ENCODE measurements at regions not wholly inside any gene's neighbourhood (a gene's known extent, or its start where the extent isn't known, plus 50 kb on each side); places are given as distances from the start of the nearest gene placed in this dataset.
"Not testable (repeated sequence)": the region's sequence is repeated elsewhere in the genome, so short reads cannot be mapped to it uniquely, and the experiment has no call there.

DNA sequence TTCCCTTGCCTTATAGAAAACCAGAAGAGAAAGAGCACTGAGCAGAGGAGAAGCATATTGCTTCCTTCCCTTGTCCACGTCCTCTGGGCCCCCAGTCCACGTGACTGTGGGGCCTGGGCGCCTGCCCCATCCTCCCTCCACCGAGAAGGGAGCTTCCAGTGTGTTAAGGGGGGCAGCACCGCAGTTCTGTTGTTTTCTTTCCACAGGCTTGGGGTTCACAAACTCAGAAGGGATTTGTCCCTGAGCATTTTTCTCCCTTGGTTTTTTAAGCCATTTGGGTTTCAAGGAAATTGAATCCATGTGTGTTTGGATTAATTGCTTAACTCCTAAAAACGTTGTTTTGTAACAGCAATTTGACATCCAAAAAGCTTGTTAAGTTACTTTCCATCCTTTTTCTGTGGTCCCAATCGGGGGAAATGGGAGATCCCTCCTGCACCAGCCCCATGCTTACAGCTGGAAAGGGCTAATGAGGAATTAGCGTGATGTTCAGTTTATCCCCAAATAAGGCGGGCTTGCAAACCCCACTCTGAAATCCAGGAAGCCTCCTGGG lies 347.5 kb upstream of the TNRC6C start:
- intact Hi-C loops (cut with DNase I): no loop called here
- no peak for DNase-seq (ENCODE audit: low spot score)

DNA sequence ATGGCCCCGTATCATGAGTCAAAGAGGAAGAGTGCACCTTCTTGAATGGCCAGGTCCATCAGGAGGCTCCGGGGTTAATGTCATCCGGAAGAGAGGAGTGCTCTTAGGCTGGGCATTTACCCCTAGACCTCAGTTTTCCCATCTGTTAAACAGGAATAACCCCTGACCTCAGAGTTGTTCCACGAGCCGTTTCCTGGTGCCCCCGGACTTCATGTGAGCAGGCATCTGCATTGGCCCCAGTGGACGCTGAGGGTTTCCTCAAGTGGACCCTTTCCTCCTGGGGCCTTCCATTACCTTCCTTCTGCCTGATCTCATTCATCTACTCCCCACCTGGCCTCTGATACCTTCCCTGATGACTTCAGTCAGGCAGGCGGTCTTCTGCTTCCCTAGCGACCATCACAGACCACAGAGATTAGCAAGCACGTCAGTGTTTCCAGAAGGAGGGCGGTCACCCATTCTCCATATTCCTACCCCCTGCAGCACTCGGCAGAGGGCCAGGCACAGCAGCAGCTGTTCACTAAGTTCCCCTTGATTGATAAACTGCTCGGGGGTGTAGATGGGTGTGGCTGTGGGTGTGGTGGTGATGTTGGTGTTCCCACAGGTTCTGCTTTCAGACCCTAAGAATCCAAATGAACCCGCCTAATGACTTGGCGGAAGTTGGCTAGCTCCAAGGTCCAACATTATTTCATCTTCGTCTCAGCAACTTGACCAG lies 346.6 kb upstream of the TNRC6C start:
- peak; percentile 56 for DNase-seq (ENCODE audit: low spot score)
- intact Hi-C loops (cut with DNase I): no loop called here

DNA sequence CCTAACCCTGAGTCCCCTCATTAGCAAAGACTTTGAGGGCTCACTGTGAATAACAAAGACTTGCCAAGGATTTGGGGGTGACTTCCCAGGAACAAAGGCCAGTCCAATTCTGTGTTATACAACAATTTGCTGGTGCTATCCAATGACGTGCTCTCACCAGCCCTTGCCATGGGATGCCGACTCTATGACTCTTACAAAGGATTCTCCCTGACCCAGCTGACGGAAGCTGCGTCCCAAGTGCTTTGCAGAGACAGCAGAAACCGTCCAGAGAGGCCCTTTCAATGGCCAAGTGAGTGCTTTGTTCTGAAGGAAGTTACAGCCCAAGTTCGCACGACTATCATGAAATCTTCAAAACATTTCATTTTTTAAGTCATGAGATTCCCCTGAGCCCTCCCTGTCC lies 345.3 kb upstream of the TNRC6C start:
- DNase-seq (ENCODE audit: low spot score): peak; percentile 85
- intact Hi-C loops (cut with DNase I): no loop called here

DNA sequence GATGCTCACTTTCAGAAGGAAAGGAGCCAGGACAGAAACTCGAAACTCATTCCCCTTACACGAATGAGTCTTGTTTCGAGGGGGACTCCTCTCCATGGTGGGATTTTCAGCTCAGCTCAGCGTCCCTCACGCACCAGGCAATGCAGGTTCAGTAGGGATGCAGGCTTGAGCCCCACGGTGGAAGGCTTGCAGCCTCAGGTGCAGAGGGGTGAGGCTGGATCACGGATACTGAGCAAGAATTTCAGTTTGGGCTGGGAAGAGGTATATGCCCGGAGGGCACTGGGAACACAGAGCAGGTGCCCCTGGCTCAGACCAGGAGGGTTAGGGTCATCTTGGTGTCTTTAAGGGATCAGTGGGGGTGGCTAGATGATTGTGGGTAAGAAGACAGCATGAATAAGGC lies 344.9 kb upstream of the TNRC6C start:
- peak; percentile 15 for DNase-seq (ENCODE audit: low spot score)
- intact Hi-C loops (cut with DNase I): no loop called here

DNA sequence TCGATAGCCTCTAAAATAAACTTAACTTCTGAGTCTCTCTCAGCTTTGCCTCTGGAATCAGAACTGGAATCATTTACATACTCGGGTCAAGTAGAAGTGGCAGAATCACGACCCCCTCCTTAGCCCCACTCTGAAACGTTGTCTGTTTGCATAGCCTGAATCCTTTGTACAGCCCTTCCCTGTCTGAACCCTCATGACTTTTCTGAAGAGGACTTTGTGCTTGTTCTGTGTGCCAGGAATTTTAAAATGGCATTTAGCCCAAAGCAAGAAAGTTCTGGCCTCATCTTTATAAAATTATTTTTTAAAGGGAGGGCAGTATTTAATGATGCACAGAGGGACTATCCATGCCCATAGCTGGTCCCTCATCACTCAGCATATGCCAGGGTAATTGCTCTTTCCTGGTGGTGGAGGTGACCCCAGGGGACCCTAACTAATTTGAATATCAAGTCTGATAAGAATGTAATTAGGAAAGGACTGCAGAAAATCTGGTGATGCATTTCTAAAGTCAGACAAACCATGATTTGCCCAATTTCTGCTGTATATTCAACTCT lies 342.7 kb upstream of the TNRC6C start:
- intact Hi-C loops (cut with DNase I): loop anchor here in 1 of 2 donors (1.0 kb wide), 1 partner anchor 21 kb away; no protein-coding TSS in a partner anchor
- DNase-seq (ENCODE audit: low spot score): peak; percentile 2

DNA sequence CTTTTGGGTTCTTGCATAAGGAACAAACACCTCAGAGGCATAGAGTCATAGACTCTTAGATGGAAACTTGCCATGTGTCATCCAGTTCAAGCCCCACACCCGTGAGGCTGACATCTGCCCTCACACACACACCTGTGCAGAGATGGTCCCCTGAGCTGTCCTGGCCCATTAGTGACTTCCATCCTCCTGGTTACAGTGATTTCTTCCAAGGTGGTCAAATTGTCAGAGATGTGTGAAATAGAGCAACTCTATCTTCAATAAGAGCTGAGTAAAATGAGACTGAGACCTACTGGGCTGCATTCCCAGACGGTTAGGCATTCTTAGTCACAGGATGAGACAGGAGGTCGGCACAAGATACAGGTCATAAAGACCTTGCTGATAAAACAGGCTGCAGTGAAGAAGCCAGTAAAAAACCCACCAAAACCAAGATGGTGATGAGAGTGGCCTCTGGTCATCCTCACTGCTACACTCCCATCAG lies 342.2 kb upstream of the TNRC6C start:
- intact Hi-C loops (cut with DNase I): loop anchor here in 1 of 2 donors (1.0 kb wide), 1 partner anchor 20 kb away; no protein-coding TSS in a partner anchor
- DNase-seq (ENCODE audit: low spot score): peak; percentile 12

DNA sequence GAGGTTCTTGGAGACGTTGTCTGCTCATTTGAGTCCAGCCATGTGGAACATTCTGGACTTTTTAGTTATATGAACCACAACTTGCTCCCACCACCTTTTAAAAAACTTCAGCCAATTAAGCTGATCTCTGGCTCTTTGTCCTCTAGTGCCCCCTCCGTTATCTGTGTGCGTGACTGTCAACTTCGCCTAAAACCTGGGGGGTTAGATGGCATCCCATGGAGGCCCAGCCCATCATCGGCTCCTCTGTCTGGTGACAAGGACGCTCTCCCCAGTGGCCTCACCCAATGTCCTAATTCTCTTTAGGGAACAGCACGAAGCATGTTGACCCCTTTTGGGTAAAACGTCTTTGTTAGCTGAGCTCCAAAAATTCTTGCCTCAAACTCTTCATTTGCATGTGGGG lies 341.0 kb upstream of the TNRC6C start:
- no peak for DNase-seq (ENCODE audit: low spot score)
- intact Hi-C loops (cut with DNase I): no loop called here

DNA sequence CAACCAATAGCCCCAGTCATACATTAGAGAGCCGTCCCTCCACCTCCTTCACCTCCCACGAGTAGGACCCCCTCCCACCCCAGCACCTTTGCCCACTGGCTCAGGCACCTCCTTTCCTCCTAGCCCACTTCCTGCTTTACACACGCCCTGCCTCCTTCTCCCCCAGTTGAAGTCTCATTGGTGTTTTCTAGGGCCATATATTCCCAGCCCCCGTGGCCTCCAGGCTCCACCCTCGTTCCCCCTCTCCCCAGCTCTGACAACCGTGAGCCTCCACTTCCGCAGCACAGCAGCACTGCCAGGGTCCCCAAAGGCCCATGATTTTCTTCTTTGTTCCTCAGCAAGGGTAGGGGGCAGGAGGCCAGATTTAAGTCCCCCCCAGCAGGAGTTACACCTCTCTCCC lies 340.3 kb upstream of the TNRC6C start:
- intact Hi-C loops (cut with DNase I): no loop called here
- DNase-seq (ENCODE audit: low spot score): peak; percentile 68

DNA sequence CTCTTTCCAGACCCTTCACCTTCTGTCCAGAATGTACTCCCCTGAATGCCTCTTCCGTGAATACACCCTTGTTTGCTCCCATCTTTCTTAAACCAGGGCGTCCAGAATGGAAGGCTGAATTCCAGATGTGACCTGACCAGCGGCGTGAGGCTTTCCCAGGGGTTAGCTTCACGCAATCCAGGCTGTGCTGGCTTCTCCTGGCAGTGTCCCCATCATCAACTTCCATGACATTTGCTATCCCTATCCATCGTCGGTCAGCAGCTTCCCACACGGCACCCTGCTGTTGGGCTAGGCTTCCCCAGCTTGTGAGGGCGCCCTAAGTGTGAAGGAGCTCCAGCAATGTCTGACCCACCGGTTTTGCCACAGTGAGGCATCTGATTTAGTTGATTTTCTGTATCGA lies 339.8 kb upstream of the TNRC6C start:
- intact Hi-C loops (cut with DNase I): no loop called here
- peak; percentile 23 for DNase-seq (ENCODE audit: low spot score)

DNA sequence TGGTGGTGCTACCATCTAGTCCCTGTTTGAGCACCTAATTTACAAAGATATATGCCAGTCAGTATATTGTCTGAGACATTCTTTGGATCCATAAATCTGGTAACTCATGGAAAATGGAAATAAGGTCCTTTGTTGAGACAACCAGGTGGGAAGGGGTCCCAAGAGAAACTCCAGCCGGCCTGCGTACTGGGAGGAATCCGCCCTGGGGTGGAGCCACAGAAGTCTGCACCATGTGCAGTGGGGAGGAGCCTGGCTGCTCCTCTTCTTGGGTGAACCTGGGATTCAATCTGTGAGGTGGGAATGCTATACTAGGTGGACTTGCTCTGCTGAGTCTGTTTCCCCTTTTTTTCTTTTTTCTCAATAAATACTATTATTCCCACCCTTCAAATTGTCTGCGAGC lies 339.2 kb upstream of the TNRC6C start:
- intact Hi-C loops (cut with DNase I): no loop called here
- DNase-seq (ENCODE audit: low spot score): peak; percentile 18

DNA sequence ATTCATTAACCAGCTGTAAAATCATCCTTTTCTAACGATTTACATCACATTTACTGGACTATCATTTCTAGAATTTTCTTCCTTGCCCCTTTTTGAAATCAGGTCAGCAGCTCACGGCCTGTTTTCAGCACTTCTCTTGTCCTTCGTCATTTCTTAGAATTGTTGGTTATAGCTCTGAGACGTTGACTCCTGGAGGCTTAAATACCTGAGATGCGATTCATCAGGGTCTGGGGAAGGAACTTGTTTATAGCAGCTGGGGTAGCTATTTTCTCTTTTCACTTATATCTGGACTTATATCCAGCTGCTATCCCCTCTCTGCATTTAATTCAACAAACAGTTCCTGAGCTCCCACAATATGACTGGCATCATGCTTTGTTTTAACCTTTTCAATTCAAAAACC lies 338.7 kb upstream of the TNRC6C start:
- intact Hi-C loops (cut with DNase I): no loop called here
- DNase-seq (ENCODE audit: low spot score): no peak

DNA sequence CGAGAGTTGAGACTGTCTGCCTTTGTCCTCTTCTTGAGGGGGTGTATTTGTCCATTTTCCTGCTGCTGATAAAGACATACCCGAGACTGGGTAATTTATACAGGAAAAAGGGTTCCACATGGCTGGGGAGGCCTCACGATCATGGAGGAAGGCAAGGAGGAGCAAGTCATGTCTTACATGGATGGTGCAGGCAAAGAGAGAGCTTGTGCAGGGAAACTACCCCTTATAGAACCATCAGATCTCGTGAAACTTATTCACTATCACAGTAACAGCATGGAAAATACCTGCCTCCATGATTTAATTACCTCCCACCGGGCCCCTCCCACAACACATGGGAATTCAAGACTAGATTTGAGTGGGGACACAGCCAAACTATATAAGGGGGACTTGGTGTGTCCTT lies 338.2 kb upstream of the TNRC6C start:
- DNase-seq (ENCODE audit: low spot score): no peak
- intact Hi-C loops (cut with DNase I): no loop called here

DNA sequence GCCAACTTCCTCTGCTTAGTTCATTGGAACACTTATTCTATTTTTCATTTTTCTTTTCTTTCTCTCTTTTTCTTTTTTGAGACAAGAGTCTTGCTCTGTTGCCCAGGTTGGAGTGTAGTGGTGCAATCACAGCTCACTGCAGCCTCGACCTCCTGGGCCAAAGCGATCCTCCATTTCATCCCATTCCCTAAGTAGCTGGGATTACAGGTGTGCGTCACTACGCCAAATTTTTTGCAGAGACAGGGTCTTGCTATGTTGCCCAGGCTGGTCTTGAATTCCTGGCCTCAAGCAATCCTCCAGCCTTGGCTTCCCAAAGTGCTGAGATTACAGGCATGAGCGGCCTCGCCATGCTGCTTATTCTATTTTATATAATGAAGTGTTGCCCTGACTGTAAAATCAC lies 336.4 kb upstream of the TNRC6C start:
- intact Hi-C loops (cut with DNase I); DNase-seq (ENCODE audit: low spot score): not testable (repeated sequence)

DNA sequence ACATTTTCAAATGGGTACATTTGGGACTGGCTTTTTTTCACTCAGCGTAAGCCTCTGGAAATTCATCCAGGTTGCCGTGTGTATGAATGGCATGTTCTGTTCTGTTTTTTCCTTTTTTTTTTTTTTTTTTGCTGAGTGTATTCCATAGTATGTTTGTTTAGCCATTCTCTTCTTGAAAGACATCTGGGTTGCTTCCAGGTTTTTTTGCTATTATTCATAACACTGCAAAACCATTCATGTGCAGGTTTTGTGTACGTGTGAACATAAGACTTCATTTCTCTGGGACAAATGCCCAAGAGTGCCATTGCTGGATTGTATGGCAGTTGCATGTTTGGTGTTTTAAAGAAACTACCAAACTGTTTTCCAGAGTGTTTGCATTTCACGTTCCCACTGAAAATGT lies 335.9 kb upstream of the TNRC6C start:
- intact Hi-C loops (cut with DNase I): no loop called here
- DNase-seq (ENCODE audit: low spot score): no peak

DNA sequence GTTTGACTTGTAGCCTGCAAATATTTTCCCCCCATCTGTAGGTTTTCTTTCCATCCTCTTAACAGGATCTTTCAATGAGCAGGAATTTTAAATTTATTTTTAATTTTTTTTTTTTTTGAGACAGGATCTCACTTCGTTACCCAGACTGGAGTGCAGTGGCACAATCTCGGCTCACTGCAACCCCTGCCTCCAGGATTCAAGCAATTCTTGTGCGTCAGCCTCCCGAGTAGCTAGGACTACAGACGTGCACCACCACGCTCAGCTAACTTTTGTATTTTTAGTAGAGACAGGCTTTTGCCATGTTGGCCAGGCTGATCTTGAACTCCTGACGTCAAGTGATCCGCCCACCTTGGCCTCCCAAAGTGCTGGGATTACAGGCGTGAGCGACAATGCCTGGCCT lies 335.2 kb upstream of the TNRC6C start:
- DNase-seq (ENCODE audit: low spot score): peak; percentile 58
- intact Hi-C loops (cut with DNase I): not testable (repeated sequence)

DNA sequence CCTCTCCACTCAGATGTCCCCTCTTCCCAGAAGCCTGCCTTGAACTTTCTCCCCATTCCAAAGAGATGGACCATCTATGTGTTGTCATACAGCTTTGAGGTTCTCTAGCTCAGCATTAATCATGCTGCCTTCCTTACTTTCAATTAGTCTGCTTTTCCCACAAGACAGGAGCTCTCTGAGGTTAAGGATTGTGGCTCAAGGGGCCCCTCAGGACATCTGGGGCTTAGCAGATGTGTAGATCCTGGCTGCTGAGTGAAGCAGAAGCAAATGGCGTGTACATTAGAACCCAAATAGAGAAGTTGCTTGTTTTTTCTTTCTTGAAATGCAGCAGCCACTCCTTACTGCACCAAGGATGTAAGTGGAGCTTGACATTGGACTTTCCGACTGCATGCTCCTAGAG lies 330.5 kb upstream of the TNRC6C start:
- DNase-seq (ENCODE audit: low spot score): peak; percentile 8
- intact Hi-C loops (cut with DNase I): no loop called here

DNA sequence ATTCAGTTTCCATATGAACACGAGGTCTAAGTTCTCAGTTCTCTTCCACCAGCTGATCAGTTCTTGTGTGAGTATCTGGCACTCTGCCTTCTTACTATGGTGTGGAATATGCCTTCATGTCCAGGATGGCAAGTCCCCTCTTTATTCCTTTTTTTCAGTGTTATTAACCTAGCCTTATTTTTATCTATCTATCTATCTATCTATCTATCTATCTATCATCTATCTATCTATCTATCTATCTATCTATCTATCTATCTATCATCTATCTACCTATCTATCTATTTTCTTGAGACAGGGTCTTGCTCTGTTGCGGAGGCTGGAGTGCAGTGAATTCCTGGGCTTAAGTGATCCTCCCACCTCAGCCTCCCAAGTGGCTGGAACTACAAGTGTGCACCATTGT lies 329.2 kb upstream of the TNRC6C start:
- intact Hi-C loops (cut with DNase I): not testable (repeated sequence)
- peak; percentile 8 for DNase-seq (ENCODE audit: low spot score)

DNA sequence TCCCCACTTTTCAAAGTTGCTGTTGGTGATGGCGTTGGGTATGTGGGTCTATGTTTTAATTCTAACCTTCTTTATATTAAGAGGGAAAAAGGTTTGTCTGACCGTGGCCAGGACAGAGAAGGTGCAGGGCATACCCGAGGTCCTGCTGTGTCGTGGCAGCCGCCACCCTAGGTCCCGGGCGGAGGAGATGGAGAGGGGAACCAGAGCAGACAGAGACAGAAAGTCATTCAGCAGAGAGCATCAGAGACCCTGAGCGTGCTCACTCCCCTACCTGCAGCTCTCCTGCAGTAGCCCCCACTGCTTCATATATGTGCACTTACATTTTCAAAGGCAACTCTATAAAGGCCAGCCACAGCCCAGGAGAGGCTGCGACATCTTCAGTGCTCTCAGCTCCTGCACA lies 327.2 kb upstream of the TNRC6C start:
- intact Hi-C loops (cut with DNase I): no loop called here
- peak; percentile 31 for DNase-seq (ENCODE audit: low spot score)

DNA sequence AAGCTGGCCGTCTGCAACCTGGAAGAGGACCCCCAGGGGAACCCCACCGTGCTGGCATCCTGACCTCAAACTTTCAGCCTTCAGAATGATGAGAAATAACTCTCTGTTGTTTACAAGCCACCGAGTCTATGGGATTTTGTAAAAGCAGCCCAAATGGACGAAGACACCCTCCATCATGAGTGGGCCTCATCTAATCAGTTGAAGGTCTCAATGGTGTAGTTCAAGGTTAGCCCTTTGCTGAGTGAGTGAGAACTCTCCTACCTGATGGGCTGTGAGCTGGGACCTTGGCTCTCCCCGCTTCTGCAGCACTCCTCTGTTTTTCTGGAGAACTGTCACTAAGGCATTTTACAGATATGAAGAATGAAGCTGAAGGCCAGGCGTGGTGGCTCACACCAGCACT lies 325.9 kb upstream of the TNRC6C start:
- intact Hi-C loops (cut with DNase I): no loop called here
- DNase-seq (ENCODE audit: low spot score): peak; percentile 31

DNA sequence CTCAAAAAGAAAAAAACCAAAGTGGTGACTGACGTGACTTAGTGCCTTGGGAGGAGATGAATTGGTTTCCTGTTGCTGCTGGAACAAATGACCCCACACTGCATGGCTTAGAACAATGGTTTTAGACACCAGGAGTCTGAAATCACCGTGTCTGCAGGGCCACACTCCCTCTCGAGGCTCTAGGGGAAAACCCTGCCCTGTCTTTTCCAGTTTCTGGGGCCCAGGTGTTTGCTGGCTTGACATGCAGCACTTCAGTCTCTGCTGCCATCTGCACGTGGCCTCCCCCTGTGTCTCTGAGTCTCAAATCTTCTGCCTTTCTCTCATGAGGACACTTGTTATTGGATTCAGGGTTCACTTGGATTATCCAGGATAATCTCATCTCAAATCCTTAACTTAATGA lies 323.8 kb upstream of the TNRC6C start:
- intact Hi-C loops (cut with DNase I): loop anchor here in 1 of 2 donors (1.0 to 5.0 kb wide), 2 partner anchors 32 to 673 kb away; no protein-coding TSS in a partner anchor
- peak; percentile 10 for DNase-seq (ENCODE audit: low spot score)

DNA sequence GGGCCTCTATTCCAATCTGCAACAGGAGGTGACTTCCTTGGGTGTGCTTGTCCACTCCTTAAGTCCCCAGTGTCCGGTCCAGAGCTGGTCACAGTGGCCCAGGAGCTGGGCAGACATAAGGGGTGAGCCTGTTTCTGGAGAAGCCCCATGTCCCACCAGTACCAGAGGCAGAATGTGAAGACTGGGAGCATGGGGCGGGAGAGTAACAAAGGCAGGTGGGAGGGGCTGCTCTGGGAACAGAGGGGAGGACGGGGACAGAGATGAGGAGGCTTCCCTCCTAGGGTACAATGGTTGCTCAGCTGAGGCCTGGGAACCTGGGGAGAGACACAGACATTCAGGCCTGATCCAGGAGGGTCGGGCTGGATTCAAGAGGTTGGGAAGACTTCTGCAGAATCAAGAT lies 323.3 kb upstream of the TNRC6C start:
- intact Hi-C loops (cut with DNase I): loop anchor here in 1 of 2 donors (1.0 to 5.0 kb wide), 2 partner anchors 31 to 672 kb away; no protein-coding TSS in a partner anchor
- peak; percentile 34 for DNase-seq (ENCODE audit: low spot score)
